ENCODE measurements at regions not wholly inside any gene's neighbourhood (a gene's known extent, or its start where the extent isn't known, plus 50 kb on each side); places are given as distances from the start of the nearest gene placed in this dataset.
"Not testable (repeated sequence)": the region's sequence is repeated elsewhere in the genome, so short reads cannot be mapped to it uniquely, and the experiment has no call there.

DNA sequence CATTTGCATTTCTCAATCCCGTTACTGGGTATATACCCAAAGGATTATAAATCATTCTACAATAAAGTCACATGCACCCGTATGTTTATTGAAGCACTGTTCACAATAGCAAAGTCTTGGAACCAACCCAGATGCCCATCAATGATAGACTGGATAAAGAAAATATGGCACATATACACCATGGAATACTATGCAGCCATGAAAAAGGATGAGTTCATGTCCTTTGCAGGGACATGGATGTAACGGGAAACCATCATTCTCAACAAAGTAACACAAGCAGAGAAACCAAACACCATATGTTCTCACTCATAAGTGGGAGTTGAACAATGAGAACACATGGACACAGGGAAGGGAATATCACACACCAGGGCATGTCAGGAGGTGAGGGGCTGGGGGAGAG is 630.4 kb downstream of the GATA3 start:
- TF ChIP-seq, protein P1, sequence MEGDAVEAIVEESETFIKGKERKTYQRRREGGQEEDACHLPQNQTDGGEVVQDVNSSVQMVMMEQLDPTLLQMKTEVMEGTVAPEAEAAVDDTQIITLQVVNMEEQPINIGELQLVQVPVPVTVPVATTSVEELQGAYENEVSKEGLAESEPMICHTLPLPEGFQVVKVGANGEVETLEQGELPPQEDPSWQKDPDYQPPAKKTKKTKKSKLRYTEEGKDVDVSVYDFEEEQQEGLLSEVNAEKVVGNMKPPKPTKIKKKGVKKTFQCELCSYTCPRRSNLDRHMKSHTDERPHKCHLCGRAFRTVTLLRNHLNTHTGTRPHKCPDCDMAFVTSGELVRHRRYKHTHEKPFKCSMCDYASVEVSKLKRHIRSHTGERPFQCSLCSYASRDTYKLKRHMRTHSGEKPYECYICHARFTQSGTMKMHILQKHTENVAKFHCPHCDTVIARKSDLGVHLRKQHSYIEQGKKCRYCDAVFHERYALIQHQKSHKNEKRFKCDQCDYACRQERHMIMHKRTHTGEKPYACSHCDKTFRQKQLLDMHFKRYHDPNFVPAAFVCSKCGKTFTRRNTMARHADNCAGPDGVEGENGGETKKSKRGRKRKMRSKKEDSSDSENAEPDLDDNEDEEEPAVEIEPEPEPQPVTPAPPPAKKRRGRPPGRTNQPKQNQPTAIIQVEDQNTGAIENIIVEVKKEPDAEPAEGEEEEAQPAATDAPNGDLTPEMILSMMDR (IDR thresholded peaks at IDR 0.05), result not testable (repeated sequence)
- TF ChIP-seq POLR2A (IDR thresholded peaks at IDR 0.05), result not testable (repeated sequence)

Measured in thyroid gland (tissue), 4 donors.